Neuronal stem cell (in vitro differentiated cells): ENCODE measurements at regions not wholly inside any gene's neighbourhood (a gene's known extent, or its start where the extent isn't known, plus 50 kb on each side); places are given as distances from the start of the nearest gene placed in this dataset.

Source experiments
- DNase-seq: peaks from one replicate; pipeline ENCODE4 v3.0.0-alpha.2; 2013; ENCODE audit warnings: low spot score
- H2AFZ ChIP-seq: one replicate; pipeline ENCODE4 v1.6.1; 2013; ENCODE audit warnings: mild to moderate bottlenecking, low read length, inconsistent platforms
- H2AK5ac ChIP-seq: 2 replicates; pipeline ENCODE4 v1.6.1; 2013; ENCODE audit warnings: low read depth, mild to moderate bottlenecking, inconsistent platforms, low read length, moderate library complexity, mixed read lengths
- H2BK120ac ChIP-seq: 2 replicates; pipeline ENCODE4 v1.6.1; 2013; ENCODE audit warnings: low read depth, mild to moderate bottlenecking, inconsistent platforms, low read length, moderate library complexity, mixed read lengths
- H2BK12ac ChIP-seq: one replicate; pipeline ENCODE4 v1.6.1; 2013; ENCODE audit warnings: low read length, inconsistent platforms
- H2BK15ac ChIP-seq: 2 replicates; pipeline ENCODE4 v1.6.1; 2013; ENCODE audit warnings: mild to moderate bottlenecking, low read length, inconsistent platforms, mixed read lengths
- H2BK5ac ChIP-seq: one replicate; pipeline ENCODE4 v1.6.1; 2013; ENCODE audit warnings: inconsistent platforms, mild to moderate bottlenecking, low read length, moderate library complexity
- H3K14ac ChIP-seq: one replicate; pipeline ENCODE4 v1.6.1; 2013; ENCODE audit warnings: low read length, inconsistent platforms
- H3K18ac ChIP-seq: 2 replicates; pipeline ENCODE4 v1.6.1; 2013; ENCODE audit warnings: low read length, inconsistent platforms
- H3K23ac ChIP-seq: 2 replicates; pipeline ENCODE4 v1.6.1; 2013; ENCODE audit warnings: low read depth, mild to moderate bottlenecking, mixed read lengths, low read length, inconsistent platforms; ENCODE audit not compliant: poor library complexity
- H3K27ac ChIP-seq: replicated peaks from 3 replicates; pipeline ENCODE4 v1.5.1; 2013; ENCODE audit warnings: low read length, inconsistent platforms
- H3K27me3 ChIP-seq, 3 experiments: 2 replicates each; pipeline ENCODE4 v1.6.1; 2013; ENCODE audit warnings: low read length in 3 of 3, mild to moderate bottlenecking in 2 of 3, inconsistent platforms in 1 of 3, low read depth in 1 of 3, mixed read lengths in 1 of 3, moderate library complexity in 1 of 3; ENCODE audit not compliant: control insufficient read depth in 3 of 3, insufficient read depth in 3 of 3
- H3K36me3 ChIP-seq, 2 donors: replicated peaks in 1 of 2; 2 replicates each; pipeline ENCODE4 v1.6.1; 2013; ENCODE audit warnings: low read length in 2 of 2; ENCODE audit not compliant: control insufficient read depth in 2 of 2, insufficient read depth in 2 of 2
- H3K4ac ChIP-seq: 2 replicates; pipeline ENCODE4 v1.6.1; 2013; ENCODE audit warnings: inconsistent platforms, mild to moderate bottlenecking, low read length, moderate library complexity
- H3K4me1 ChIP-seq, 2 donors: 1 replicate in 1 of 2; 2 replicates in 1 of 2; pipeline ENCODE4 v1.6.1; 2013; ENCODE audit warnings: low read length in 2 of 2, low read depth in 1 of 2; ENCODE audit not compliant: control insufficient read depth in 2 of 2, insufficient read depth in 1 of 2
- H3K4me2 ChIP-seq: one replicate; pipeline ENCODE4 v1.6.1; 2013; ENCODE audit warnings: mild to moderate bottlenecking, low read length, inconsistent platforms; ENCODE audit not compliant: insufficient read depth, poor library complexity, severe bottlenecking
- H3K4me3 ChIP-seq, 2 donors: 2 replicates each; pipeline ENCODE4 v1.5.1; 2013; ENCODE audit warnings: low read length in 2 of 2, mild to moderate bottlenecking in 2 of 2, inconsistent platforms in 1 of 2, moderate library complexity in 1 of 2
- H3K79me1 ChIP-seq: one replicate; pipeline ENCODE4 v1.6.1; 2013; ENCODE audit warnings: low read depth, mild to moderate bottlenecking, inconsistent platforms, low read length, moderate library complexity
- H3K9ac ChIP-seq: one replicate; pipeline ENCODE4 v1.6.1; 2013; ENCODE audit warnings: mild to moderate bottlenecking, low read depth, low read length, inconsistent platforms; ENCODE audit not compliant: poor library complexity
- H3K9me3 ChIP-seq, 2 donors: replicated peaks in 1 of 2; 2 replicates each; pipeline versions ENCODE3 to v1.6.1; 2013; ENCODE audit warnings: low read length in 2 of 2, mild to moderate bottlenecking in 2 of 2, inconsistent platforms in 1 of 2, low read depth in 1 of 2, mixed read lengths in 1 of 2, moderate library complexity in 1 of 2; ENCODE audit not compliant: control insufficient read depth in 2 of 2, insufficient read depth in 1 of 2
- H4K8ac ChIP-seq: one replicate; pipeline ENCODE4 v1.6.1; 2013; ENCODE audit warnings: low read depth, mild to moderate bottlenecking, inconsistent platforms, low read length, moderate library complexity
- H4K91ac ChIP-seq: one replicate; pipeline ENCODE4 v1.6.1; 2013; ENCODE audit warnings: low read length, low read depth, mild to moderate bottlenecking, inconsistent platforms; ENCODE audit not compliant: poor library complexity
- WGBS, 2 donors: extraction: QIAGEN DNeasy Blood & Tissue Kit; methylation state at CpG; one replicate each; pipeline ENCODE4 v1.1.7; 2013; ENCODE audit warnings: missing lambda C conversion rate in 2 of 2, mixed read lengths in 1 of 2; ENCODE audit not compliant: insufficient read length in 2 of 2, insufficient replicate concordance in 1 of 2; ENCODE audit errors: extremely low coverage in 2 of 2; 5-methylcytosine and 5-hydroxymethylcytosine counted together

GRCh38 chr4:27917381-27917780 is 1056.7 kb downstream of the STIM2 start:
- Histone ChIP-seq H2BK120ac (no peak overlapping the region), H3K27ac (peak overlapping the region; percentile 65)
- no CpG with 5 or more reads among the region's 2 CpGs for WGBS, 2 donors

GRCh38 chr4:27921231-27921630 is 1060.6 kb downstream of the STIM2 start:
- H2AFZ ChIP-seq: no peak overlapping the region
- no peak overlapping the region for H2BK5ac ChIP-seq
- no peak overlapping the region for H4K91ac ChIP-seq
- H2AK5ac ChIP-seq: peak overlapping the region; percentile 21
- H3K9ac ChIP-seq: no peak overlapping the region
- no peaks in the 10 kb centered on the region for H3K79me1 ChIP-seq
- WGBS, 2 donors: no CpG with 5 or more reads among the region's 4 CpGs
- peaks cover 7 to 16% of the 10 kb centered on the region in 2 donors for H3K4me1 ChIP-seq
- H3K27me3 ChIP-seq: no peaks in the 10 kb centered on the region
- H2BK120ac ChIP-seq: no peak overlapping the region
- H3K4me2 ChIP-seq: no peak overlapping the region
- H3K9me3 ChIP-seq: no peaks in the 10 kb centered on the region
- no peak overlapping the region for H3K14ac ChIP-seq
- no peak overlapping the region for H2BK15ac ChIP-seq
- H2BK12ac ChIP-seq: no peak overlapping the region
- H3K18ac ChIP-seq: peak overlapping the region; percentile 64
- DNase-seq: no peak
- no peak overlapping the region for H3K27ac ChIP-seq
- H3K36me3 ChIP-seq: no peaks in the 10 kb centered on the region
- H4K8ac ChIP-seq: no peak overlapping the region
- H3K23ac ChIP-seq: no peak overlapping the region
- no peak overlapping the region for H3K4me3 ChIP-seq
- H3K4ac ChIP-seq: no peak overlapping the region

More at GRCh38 chr4:27917381-27917780, 1056.7 kb downstream of the STIM2 start:
- Histone ChIP-seq H3K36me3 (no peaks in the 10 kb centered on the region), H3K27me3 (no peaks in the 10 kb centered on the region), H3K18ac (no peak overlapping the region), H3K4ac (no peak overlapping the region), H4K91ac (no peak overlapping the region), H2BK5ac (no peak overlapping the region), H3K23ac (no peak overlapping the region), H3K9ac (no peak overlapping the region), H3K4me2 (no peak overlapping the region), H3K4me1 (peaks cover 7 to 16% of the 10 kb centered on the region in 2 donors), H3K79me1 (no peaks in the 10 kb centered on the region), H4K8ac (no peak overlapping the region), H2AFZ (no peak overlapping the region), H2BK15ac (no peak overlapping the region), H3K14ac (no peak overlapping the region), H2AK5ac (no peak overlapping the region), H3K9me3 (no peaks in the 10 kb centered on the region), H3K4me3 (no peak overlapping the region), H2BK12ac (no peak overlapping the region)
- peak; percentile 36 for DNase-seq

- Histone ChIP-seq H3K23ac (no peak overlapping the region), H2AK5ac (no peak overlapping the region), H3K79me1 (no peaks in the 10 kb centered on the region), H3K9me3 (no peaks in the 10 kb centered on the region), H3K18ac (no peak overlapping the region), H3K9ac (no peak overlapping the region), H2AFZ (no peak overlapping the region), H4K91ac (no peak overlapping the region), H3K14ac (no peak overlapping the region), H2BK120ac (no peak overlapping the region), H3K4me3 (no peak overlapping the region), H3K4me1 (no peaks in the 10 kb centered on the region), H3K36me3 (no peaks in the 10 kb centered on the region), H3K27ac (no peak overlapping the region), H2BK15ac (no peak overlapping the region), H2BK12ac (no peak overlapping the region), H2BK5ac (no peak overlapping the region), H3K27me3 (no peaks in the 10 kb centered on the region), H3K4ac (no peak overlapping the region), H4K8ac (no peak overlapping the region), H3K4me2 (no peak overlapping the region)
- no peak for DNase-seq
- WGBS, 2 donors: 100% methylated on average over 1 of the region's 4 CpGs; no CpG with 5 or more reads in 1 of the 2 donors
These were observed 1068.3 kb downstream of the STIM2 start for GRCh38 chr4:27928761-27929540.

DNA sequence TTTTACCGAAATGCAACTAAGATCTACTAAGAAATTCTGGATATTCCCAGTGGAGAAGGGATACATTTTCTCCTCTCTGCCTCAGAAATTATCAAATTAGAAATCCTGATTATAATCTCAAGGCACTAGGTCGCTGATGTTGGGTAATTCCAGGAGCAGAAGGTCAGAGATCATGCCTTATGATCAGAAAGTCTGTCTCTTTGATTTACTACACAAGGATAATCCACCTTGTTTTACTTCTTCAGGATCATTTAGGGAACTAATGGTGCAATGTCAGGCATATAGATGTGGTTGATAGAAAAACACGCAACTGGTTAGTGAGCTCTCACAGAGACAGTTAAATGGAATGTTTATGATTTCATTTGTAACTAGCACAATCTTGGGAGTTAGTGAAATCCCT is 1069.7 kb downstream of the STIM2 start:
- Histone ChIP-seq H3K9ac (no peak overlapping the region), H2AFZ (no peak overlapping the region), H3K9me3 (no peaks in the 10 kb centered on the region), H3K36me3 (no peaks in the 10 kb centered on the region), H3K4ac (no peak overlapping the region), H3K18ac (no peak overlapping the region), H3K14ac (no peak overlapping the region), H2AK5ac (no peak overlapping the region), H2BK120ac (no peak overlapping the region), H2BK5ac (no peak overlapping the region), H3K4me2 (no peak overlapping the region), H4K8ac (no peak overlapping the region), H3K23ac (no peak overlapping the region), H2BK12ac (no peak overlapping the region), H4K91ac (no peak overlapping the region), H3K27me3 (no peaks in the 10 kb centered on the region), H3K4me1 (no peaks in the 10 kb centered on the region), H3K4me3 (no peak overlapping the region), H2BK15ac (no peak overlapping the region), H3K27ac (no peak overlapping the region), H3K79me1 (no peaks in the 10 kb centered on the region)
- no peak for DNase-seq
- WGBS, 2 donors: no CpG with 5 or more reads among the region's 3 CpGs
